BJ (cell line): ENCODE measurements at regions not wholly inside any gene's neighbourhood (a gene's known extent, or its start where the extent isn't known, plus 50 kb on each side); places are given as distances from the start of the nearest gene placed in this dataset.

Experiments used
- CTCF ChIA-PET: fragments of 350-600 bp; formaldehyde crosslinking; extraction: SDS; loops from one replicate; lab custom pipeline; 2021; ENCODE audit warnings: antibody characterized with exemption, inconsistent platforms; lab: Yijun Ruan, JAX
- POLR2A ChIA-PET: fragments of 300-600 bp; sonication (Branson Sonifier 250); formaldehyde crosslinking; extraction: SDS; loops from one replicate; lab custom pipeline; 2021; ENCODE audit warnings: antibody characterized with exemption; lab: Charles Lee
- DNase-seq: peaks from one replicate; pipeline ENCODE4 v3.0.0-alpha.2; 2011; ENCODE audit warnings: low read depth
- H3K27me3 ChIP-seq: 2 replicates; pipeline ENCODE4 v1.6.0; 2011; ENCODE audit warnings: low read length; ENCODE audit not compliant: control insufficient read depth, insufficient read depth
- H3K36me3 ChIP-seq: 2 replicates; pipeline ENCODE4 v1.5.1; 2011; ENCODE audit warnings: low read length; ENCODE audit not compliant: control insufficient read depth, insufficient read depth
- H3K4me3 ChIP-seq: 2 replicates; pipeline ENCODE4 v1.5.1; 2011; ENCODE audit warnings: low read depth, mild to moderate bottlenecking, control low read depth, low read length
- TF ChIP-seq, protein P1 (sequence below): IDR thresholded peaks from 2 replicates; pipeline ENCODE4 v1.5.1; 2011; ENCODE audit warnings: low read depth, mild to moderate bottlenecking, control low read depth, inconsistent platforms, low read length, moderate library complexity; ENCODE audit not compliant: insufficient read depth

DNA sequence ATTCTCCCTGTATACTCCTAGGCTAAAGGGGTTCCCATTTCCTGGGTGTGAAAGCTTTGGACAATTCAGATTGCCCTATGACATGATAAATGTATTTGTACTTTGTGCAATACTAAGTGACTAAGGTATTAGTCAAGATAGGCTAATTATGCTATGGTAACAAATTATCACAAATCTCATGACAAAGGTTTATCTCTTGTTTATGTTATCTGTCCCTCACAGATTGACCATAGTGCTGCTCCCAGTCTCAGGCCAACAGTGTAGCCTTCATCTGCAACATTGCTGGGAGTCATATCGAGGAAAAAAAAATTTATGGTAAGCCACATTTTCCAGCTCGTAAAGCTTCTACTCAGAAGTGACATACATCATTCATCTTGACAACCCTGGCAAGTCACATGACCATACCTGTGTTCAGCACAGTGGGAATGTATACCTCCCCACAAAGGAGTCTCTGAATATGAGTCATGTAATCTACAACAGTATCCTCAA lies 346.2 kb downstream of the IGSF11 start:
- POLR2A ChIA-PET: no interaction called here
- TF ChIP-seq, protein P1, sequence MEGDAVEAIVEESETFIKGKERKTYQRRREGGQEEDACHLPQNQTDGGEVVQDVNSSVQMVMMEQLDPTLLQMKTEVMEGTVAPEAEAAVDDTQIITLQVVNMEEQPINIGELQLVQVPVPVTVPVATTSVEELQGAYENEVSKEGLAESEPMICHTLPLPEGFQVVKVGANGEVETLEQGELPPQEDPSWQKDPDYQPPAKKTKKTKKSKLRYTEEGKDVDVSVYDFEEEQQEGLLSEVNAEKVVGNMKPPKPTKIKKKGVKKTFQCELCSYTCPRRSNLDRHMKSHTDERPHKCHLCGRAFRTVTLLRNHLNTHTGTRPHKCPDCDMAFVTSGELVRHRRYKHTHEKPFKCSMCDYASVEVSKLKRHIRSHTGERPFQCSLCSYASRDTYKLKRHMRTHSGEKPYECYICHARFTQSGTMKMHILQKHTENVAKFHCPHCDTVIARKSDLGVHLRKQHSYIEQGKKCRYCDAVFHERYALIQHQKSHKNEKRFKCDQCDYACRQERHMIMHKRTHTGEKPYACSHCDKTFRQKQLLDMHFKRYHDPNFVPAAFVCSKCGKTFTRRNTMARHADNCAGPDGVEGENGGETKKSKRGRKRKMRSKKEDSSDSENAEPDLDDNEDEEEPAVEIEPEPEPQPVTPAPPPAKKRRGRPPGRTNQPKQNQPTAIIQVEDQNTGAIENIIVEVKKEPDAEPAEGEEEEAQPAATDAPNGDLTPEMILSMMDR: no peak
- Histone ChIP-seq H3K27me3 (no peaks in the 10 kb centered on the region), H3K4me3 (no peak overlapping the region), H3K36me3 (no peaks in the 10 kb centered on the region)
- CTCF ChIA-PET: no interaction called here
- no peak for DNase-seq

DNA sequence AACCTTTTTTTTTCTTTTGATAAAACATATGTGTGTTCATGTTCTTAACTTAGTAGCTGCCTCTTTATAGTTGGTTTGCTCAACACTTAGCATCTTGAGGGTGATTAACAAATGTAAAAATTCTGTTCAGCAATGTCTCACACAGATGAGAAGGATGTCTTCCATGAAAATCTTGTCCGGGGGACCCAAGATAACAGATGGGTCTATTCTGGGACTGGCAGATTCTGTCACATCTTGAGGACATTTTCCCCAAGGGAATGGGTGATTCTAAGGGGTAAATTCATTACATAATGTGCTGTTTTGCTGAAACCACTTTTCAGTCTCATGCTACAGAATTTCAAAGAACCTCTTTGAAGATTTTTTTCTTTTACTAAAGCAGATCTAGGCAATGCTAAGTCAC lies 342.2 kb downstream of the IGSF11 start:
- TF ChIP-seq, protein P1: no peak
- H3K27me3 ChIP-seq: no peaks in the 10 kb centered on the region
- H3K4me3 ChIP-seq: no peak overlapping the region
- ChIA-PET CTCF (no interaction called here), POLR2A (no interaction called here)
- no peak for DNase-seq
- H3K36me3 ChIP-seq: no peaks in the 10 kb centered on the region

DNA sequence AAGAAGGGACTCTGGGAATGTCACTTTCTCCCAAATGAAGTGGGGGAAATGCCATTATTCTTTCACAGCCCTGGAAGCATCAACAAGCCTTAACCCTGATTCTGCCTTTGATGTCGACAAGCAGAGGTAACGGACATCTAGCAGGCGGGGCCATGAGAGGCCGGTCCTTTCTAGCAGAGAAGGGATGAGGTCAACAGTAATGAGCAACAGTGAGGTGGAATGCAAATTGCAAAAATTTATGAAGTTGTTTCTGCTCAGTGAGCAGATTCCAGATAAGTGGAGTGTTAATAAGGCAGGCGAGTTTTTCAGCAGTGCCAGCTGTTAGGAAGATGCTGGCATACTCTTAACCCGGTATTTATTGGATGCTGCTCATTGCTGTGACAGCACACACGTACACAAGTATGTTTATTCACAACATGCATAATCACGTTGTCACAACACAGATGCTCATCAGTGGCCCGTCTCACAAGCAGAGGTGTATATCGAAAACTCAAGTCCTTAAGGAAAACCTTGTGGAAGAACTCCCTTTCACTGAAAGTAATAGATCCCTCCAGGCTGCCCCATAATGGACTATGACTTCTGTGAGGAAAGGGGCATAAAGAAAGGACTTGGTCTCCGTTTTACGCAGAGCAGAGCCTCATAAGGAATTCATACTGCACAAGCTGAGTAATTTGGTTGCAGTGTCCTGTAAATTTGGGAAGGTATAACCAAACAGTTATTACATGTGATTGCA lies 329.0 kb downstream of the IGSF11 start:
- POLR2A ChIA-PET: no interaction called here
- TF ChIP-seq, protein P1: no peak
- no peak for DNase-seq
- no peaks in the 10 kb centered on the region for H3K36me3 ChIP-seq
- H3K4me3 ChIP-seq: no peak overlapping the region
- CTCF ChIA-PET: no interaction called here
- no peaks in the 10 kb centered on the region for H3K27me3 ChIP-seq

DNA sequence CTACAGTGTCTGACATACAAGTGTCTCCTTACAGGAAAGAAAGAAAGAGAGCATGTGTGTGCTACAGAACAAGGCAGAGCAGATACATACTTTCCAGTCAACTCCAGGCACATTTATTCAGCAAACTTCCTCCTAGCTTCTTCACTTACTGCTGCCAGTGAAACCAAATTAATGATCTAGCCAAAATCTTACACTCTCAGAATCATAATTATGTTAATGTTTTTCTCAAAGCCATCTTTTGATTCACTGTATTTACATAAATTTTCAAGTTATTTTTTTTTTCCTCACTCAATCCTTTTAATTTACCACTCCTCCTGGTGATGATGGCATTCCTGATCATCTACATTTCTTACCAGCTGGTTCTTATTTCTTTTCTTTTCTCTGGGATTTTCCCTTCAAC lies 326.7 kb downstream of the IGSF11 start:
- POLR2A ChIA-PET: no interaction called here
- CTCF ChIA-PET: no interaction called here
- TF ChIP-seq, protein P1: no peak
- H3K36me3 ChIP-seq: no peaks in the 10 kb centered on the region
- H3K27me3 ChIP-seq: no peaks in the 10 kb centered on the region
- no peak overlapping the region for H3K4me3 ChIP-seq
- no peak for DNase-seq

DNA sequence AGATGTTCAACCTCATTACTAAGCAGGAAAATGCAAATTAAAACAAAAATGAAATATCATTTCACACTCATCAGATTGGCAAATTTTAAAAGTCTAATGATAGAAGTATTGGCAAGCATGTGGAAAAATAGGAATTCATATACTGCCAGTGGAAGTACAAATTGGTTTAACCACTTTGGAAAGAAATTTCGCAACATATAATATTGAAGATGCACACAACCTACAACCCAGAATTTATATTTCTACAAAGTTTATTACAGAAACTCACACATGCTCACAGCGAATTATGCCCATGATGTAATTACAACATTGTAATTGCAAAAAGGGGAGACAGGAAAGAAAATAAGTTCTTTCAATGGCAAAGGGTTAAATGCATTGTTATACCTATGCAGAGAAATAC lies 324.1 kb downstream of the IGSF11 start:
- Histone ChIP-seq H3K27me3 (no peaks in the 10 kb centered on the region), H3K4me3 (no peak overlapping the region), H3K36me3 (no peaks in the 10 kb centered on the region)
- ChIA-PET POLR2A (no interaction called here), CTCF (no interaction called here)
- TF ChIP-seq, protein P1: no peak
- DNase-seq: no peak
